Muscle of leg (tissue), 3 donors: ENCODE measurements at regions not wholly inside any gene's neighbourhood (a gene's known extent, or its start where the extent isn't known, plus 50 kb on each side); places are given as distances from the start of the nearest gene placed in this dataset.
A peak's percentile ranks its signal among the peaks of the same experiment; 100 is the strongest.
"Not testable (repeated sequence)": the region's sequence is repeated elsewhere in the genome, so short reads cannot be mapped to it uniquely, and the experiment has no call there.

Experiments
- DNase-seq: peaks from one replicate; pipeline ENCODE4 v3.0.0; 2013
- H3K27ac ChIP-seq: one replicate; pipeline ENCODE4 v1.5.1; 2013; ENCODE audit warnings: mild to moderate bottlenecking, low read length, control low read depth
- H3K27me3 ChIP-seq: one replicate; pipeline ENCODE4 v1.6.1; 2013; ENCODE audit warnings: low read length; ENCODE audit not compliant: control insufficient read depth, insufficient read depth
- H3K36me3 ChIP-seq: one replicate; pipeline ENCODE4 v1.6.1; 2013; ENCODE audit warnings: low read length; ENCODE audit not compliant: control insufficient read depth, insufficient read depth
- H3K4me1 ChIP-seq: one replicate; pipeline ENCODE4 v1.6.1; 2013; ENCODE audit warnings: low read length; ENCODE audit not compliant: control insufficient read depth, insufficient read depth
- H3K4me3 ChIP-seq: one replicate; pipeline ENCODE4 v1.5.1; 2013; ENCODE audit warnings: low read length, control low read depth
- H3K9me3 ChIP-seq: replicated peaks from 2 replicates; pipeline ENCODE4 v1.6.1; 2013; ENCODE audit warnings: low read depth, low read length; ENCODE audit not compliant: control insufficient read depth
- WGBS: methylation state at CpG from one replicate; pipeline ENCODE4 v1.1.5; 2013; ENCODE audit warnings: missing lambda C conversion rate; ENCODE audit not compliant: insufficient coverage; 5-methylcytosine and 5-hydroxymethylcytosine counted together

GRCh38 chr6:115579565-115579964 lies 481.1 kb downstream of the FRK start:
- not testable (repeated sequence) for H3K36me3 ChIP-seq, H3K27ac ChIP-seq, H3K4me3 ChIP-seq, H3K9me3 ChIP-seq, H3K4me1 ChIP-seq, DNase-seq, H3K27me3 ChIP-seq
- WGBS, result no CpG with 5 or more reads among the region's 2 CpGs

DNA sequence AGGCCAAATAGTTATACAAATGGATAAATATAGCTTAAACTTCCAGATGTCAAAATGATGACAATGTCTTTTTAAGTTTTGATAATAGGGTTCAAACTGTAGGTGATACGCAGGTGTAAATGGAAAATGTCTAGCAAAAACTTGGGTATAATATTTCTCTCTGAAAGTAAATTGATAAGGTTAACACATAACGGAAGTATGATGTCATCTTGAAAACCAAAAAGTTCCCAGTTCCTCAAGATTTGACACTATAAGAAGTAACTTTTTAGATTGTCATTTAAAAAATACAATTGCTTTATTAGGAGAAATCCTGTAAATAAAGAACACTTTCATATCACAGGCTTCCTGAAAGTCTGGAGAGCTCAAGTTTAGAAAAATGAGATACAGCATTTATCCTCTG lies 483.4 kb downstream of the FRK start:
- Histone ChIP-seq H3K4me3 (no peak overlapping the region), H3K36me3 (no peaks in the 10 kb centered on the region), H3K27me3 (no peaks in the 10 kb centered on the region), H3K27ac (no peak overlapping the region), H3K4me1 (no peaks in the 10 kb centered on the region), H3K9me3 (no peaks in the 10 kb centered on the region)
- no peak for DNase-seq
- WGBS, result 100% methylated on average over 1 of the region's 2 CpGs

DNA sequence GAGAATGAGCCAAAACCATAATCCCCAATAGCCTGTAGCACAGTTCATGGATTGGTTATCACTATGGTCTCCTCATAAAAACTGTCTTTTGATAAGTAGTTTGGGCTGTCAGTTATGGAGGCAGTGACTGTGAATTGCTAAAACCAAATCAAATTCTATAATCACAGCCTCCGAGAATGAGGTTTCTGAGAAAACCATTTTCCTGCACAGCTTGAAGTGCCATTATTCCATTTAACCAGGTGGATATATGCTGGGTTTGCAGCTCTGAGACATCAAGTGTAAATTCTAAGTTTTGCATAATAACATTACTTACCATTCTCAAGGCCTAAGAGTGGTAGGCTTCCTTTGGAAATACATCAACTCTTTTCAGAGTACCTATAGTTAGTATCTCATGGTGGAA lies 485.4 kb downstream of the FRK start:
- H3K4me3 ChIP-seq, result no peak overlapping the region
- no peak for DNase-seq
- no peaks in the 10 kb centered on the region for H3K36me3 ChIP-seq
- H3K4me1 ChIP-seq, result no peaks in the 10 kb centered on the region
- WGBS, result no CpG with 5 or more reads among the region's 1 CpG
- H3K27me3 ChIP-seq, result no peaks in the 10 kb centered on the region
- no peaks in the 10 kb centered on the region for H3K9me3 ChIP-seq
- no peak overlapping the region for H3K27ac ChIP-seq

- no peak for DNase-seq
- Histone ChIP-seq H3K4me3 (no peak overlapping the region), H3K27ac (no peak overlapping the region), H3K9me3 (no peaks in the 10 kb centered on the region), H3K27me3 (no peaks in the 10 kb centered on the region), H3K4me1 (no peaks in the 10 kb centered on the region), H3K36me3 (no peaks in the 10 kb centered on the region)
- WGBS, result no CpG with 5 or more reads among the region's 2 CpGs
Observed at GRCh38 chr6:115573861-115574260, 486.8 kb downstream of the FRK start.

DNA sequence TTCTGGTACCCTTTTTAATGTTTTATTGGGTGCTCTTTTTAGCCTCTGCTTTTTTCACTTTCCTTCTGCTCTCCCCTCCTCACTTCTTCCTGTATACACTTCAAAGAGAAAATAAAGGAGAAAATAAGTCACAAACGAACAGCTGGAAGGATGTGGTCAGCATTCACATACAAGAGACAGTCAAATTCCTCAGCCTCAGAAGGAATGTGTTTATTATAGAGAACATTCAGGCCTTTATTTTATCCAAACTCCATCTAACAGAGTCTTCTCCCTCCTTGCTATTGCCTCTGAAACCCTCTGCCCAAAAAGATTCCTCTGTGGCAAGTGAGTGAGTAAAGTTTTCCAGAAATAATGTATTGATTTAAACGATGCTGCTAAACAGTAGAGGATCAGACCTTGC lies 490.4 kb downstream of the FRK start:
- H3K27me3 ChIP-seq, result no peaks in the 10 kb centered on the region
- no peaks in the 10 kb centered on the region for H3K4me1 ChIP-seq
- no peaks in the 10 kb centered on the region for H3K36me3 ChIP-seq
- WGBS, result no CpG with 5 or more reads among the region's 2 CpGs
- no peak overlapping the region for H3K27ac ChIP-seq
- no peaks in the 10 kb centered on the region for H3K9me3 ChIP-seq
- H3K4me3 ChIP-seq, result no peak overlapping the region
- DNase-seq, result no peak

DNA sequence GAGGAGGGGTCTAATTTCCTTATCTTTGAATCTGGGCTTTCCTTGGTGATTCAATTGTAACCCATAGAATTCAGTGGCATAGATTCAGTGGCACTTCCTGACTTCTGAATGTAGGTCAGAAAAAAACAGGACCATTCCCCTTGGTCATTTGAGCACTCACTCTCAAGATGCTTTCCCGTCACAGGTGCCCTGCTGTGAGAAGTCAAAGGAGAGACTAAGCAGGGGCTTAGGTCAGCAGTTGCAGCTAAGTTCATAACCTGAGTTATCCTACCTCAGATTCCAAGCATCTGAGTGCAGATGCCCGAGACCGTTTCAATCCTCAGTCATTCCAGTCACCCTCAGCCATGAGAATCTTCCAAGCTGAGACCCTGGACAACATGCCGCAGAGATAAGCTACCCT lies 506.6 kb downstream of the FRK start:
- no peaks in the 10 kb centered on the region for H3K9me3 ChIP-seq
- no CpG with 5 or more reads among the region's 4 CpGs for WGBS
- H3K27me3 ChIP-seq, result no peaks in the 10 kb centered on the region
- no peak overlapping the region for H3K4me3 ChIP-seq
- no peaks in the 10 kb centered on the region for H3K4me1 ChIP-seq
- H3K36me3 ChIP-seq, result no peaks in the 10 kb centered on the region
- H3K27ac ChIP-seq, result no peak overlapping the region
- no peak for DNase-seq

DNA sequence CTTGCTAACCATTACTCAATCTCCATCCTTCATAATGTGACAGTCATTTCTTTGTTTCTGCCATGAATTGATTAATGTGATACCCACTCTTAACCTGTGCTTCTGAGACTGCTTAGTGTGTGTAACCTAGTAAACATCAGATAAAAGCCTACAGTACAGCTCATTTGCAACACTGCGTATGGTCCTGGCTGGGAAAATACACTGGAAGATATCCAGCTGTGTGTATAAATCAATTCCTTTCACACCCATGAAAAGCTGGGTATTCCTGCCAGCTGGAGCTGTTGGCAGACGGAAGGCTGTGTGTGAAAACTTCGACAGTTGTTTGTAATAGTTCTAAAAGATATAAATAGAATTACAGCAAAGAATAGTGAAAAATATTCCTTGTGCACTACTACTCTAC lies 509.2 kb downstream of the FRK start:
- Histone ChIP-seq H3K36me3 (no peaks in the 10 kb centered on the region), H3K27me3 (no peaks in the 10 kb centered on the region), H3K27ac (no peak overlapping the region), H3K4me1 (no peaks in the 10 kb centered on the region), H3K4me3 (no peak overlapping the region), H3K9me3 (no peaks in the 10 kb centered on the region)
- peak; percentile 80 for DNase-seq
- no CpG with 5 or more reads among the region's 3 CpGs for WGBS

GRCh38 chr6:115545672-115545986 lies 515.1 kb downstream of the FRK start:
- DNase-seq, result no peak
- WGBS, result 86% methylated on average over 3 of the region's 3 CpGs
- peaks cover 3% of the 10 kb centered on the region for H3K9me3 ChIP-seq
- no peak overlapping the region for H3K27ac ChIP-seq
- no peaks in the 10 kb centered on the region for H3K4me1 ChIP-seq
- H3K4me3 ChIP-seq, result no peak overlapping the region
- no peaks in the 10 kb centered on the region for H3K36me3 ChIP-seq
- H3K27me3 ChIP-seq, result no peaks in the 10 kb centered on the region

- H3K4me3 ChIP-seq, result no peak overlapping the region
- no peaks in the 10 kb centered on the region for H3K27me3 ChIP-seq
- H3K4me1 ChIP-seq, result no peaks in the 10 kb centered on the region
- no peak for DNase-seq
- WGBS, result 80% methylated on average over 21 of the region's 23 CpGs
- H3K36me3 ChIP-seq, result no peaks in the 10 kb centered on the region
- H3K27ac ChIP-seq, result no peak overlapping the region
- peaks cover 3% of the 10 kb centered on the region for H3K9me3 ChIP-seq
Observed at GRCh38 chr6:115544765-115545671, 515.7 kb downstream of the FRK start.

- H3K27ac ChIP-seq, result no peak overlapping the region
- H3K36me3 ChIP-seq, result no peaks in the 10 kb centered on the region
- DNase-seq, result no peak
- 73% methylated on average over 1 of the region's 1 CpG for WGBS
- no peak overlapping the region for H3K4me3 ChIP-seq
- peaks cover 3% of the 10 kb centered on the region for H3K9me3 ChIP-seq
- no peaks in the 10 kb centered on the region for H3K27me3 ChIP-seq
- H3K4me1 ChIP-seq, result no peaks in the 10 kb centered on the region
Observed at GRCh38 chr6:115540077-115540869, 520.4 kb downstream of the FRK start.
